DMS153 treated with DMSO at 0.1 percent for 48 hours (cell line): ENCODE measurements at regions not wholly inside any gene's neighbourhood (a gene's known extent, or its start where the extent isn't known, plus 50 kb on each side); places are given as distances from the start of the nearest gene placed in this dataset.
A peak's percentile ranks its signal among the peaks of the same experiment; 100 is the strongest.
"Not testable (repeated sequence)": the region's sequence is repeated elsewhere in the genome, so short reads cannot be mapped to it uniquely, and the experiment has no call there.

ENCODE experiments used
- DNase-seq: peaks from one replicate; lab custom pipeline; 2025; ENCODE audit not compliant: unreplicated experiment; lab: John Stamatoyannopoulos, UW

DNA sequence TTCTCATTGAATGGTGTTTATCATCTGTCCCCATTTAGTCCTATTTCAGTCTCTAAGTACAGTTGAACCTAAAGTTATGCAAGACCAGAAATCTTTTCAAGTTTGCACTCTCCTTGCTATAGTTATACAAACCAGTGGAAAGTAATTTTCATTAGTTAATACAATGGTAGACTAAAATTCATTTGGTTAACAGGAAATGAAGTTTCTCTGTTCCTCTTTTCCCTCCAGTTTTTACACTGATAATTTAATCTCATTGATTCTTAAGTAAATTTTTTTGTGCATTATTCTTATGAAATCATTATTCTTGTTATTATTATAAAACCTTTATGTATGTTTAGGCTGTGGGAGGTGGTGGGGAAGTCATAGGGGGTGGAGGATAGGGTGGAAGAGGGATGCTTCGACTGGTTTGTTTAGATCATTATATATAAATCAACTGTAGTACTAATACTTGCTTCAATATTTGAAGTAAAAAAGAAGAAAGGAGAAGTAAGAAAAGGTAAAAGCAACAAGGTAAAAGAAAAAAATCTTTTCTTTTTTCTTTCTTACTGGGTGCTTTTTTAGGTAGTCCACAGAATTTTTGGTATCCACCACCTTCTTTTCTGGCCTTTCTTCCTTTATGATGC, 104.1 kb downstream of the GPR85 start:
- no peak for DNase-seq

DNA sequence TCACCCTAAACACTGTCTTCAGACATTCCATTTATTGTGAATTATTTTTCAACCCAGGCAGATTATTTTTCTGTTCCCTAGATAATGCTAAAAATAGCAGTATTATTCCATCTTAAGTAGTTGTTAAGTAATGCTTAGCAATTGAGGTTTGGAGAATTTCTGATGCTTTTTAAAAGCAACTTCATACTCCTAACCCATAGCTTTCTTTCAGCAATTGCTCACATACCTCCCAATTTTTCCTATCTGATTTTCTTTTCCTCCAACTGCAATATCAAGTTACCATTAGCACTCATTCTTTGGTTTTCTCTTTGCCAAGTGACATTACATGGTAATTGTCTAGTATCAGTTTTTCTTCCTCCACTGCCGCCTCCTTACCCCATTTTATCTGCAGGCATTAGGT, 104.7 kb downstream of the GPR85 start:
- DNase-seq: no peak

DNA sequence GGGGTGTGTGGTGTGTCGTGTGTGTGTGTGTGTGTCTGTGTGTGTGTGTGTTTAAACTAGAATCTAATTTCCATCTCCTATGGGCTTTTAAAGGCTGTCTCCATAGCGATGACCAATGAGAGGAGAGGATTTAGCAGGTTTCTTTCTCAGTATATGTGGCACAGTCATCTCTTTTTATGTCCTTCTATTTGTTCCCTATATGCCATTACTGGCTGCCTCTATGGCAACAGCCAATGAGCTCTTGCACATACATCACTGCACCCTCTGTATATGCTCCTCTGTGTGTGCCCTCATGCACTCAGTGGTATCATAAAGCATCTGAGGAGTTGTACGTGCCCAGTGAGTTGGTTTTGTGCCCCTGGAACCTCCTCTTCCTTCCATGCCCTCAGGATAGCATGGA, 107.6 kb downstream of the GPR85 start:
- not testable (repeated sequence) for DNase-seq

DNA sequence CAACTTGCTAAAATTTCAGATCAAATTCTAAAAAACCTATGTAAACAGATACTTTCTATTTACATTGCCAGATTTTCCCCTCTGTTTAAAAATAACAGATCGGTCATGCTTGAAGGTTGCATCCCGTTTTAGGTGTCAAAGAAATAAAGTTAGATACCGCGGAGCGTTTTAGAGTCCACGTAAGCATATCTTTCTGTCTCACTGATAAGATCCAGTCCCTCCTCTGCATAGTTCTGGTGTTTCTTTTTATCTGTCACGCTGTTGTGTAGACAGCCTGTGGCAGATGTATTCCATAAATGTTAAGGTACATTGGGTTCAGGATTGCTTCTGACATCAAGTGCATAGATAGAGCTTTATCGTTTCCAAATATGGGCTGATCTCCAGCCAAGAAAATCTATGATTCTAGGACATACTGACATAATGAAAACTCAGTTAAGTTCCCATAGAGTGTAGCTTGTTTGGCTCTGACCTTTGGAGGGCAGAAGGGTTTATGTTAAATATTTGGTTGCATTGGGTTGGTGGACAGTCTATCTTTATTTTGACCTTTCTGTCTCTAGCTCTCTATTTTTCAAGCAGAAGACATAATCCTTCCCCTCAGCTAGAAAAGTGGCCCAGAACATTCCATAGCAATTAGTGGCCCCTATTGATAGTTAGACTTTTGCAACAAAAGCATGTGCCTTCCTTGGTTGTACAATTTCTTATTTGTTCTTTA, 109.2 kb downstream of the GPR85 start:
- DNase-seq: not testable (repeated sequence)

DNA sequence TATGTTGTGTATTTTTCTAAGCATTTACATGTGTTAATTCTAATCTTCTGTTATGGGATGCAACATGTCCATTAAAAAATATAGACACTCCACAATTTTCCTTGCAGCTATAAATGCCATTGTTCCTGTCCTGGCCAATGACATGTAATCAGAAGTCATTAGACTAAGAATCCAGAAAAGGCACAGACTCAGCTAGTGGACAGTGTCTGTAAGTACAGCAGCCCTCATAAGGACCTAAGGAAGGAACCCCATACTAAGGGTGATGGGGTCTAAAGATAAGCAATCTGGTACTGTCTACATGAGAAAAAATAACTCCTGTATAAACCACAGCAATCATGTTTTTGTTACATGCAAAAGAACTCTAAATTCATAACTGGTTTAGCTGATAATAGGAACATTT, 115.9 kb downstream of the GPR85 start:
- no peak for DNase-seq

DNA sequence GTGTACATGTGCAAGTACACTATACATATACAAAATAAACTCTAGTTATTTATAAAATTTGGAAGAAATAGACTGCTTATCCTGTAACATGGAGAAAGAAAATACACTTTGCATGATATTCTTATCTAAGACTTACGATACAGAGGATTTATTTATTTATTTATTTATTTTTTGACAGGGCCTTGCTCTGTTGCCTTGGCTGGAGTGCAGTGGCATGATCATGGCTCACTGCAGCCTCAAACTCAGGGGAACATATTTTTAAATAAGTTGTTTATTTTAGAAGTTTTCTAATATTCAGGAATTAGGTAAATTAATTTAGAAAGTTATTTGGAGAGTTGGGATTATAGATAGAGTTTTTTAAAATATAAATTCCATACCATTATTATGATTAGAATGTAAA, 116.7 kb downstream of the GPR85 start:
- DNase-seq: no peak

DNA sequence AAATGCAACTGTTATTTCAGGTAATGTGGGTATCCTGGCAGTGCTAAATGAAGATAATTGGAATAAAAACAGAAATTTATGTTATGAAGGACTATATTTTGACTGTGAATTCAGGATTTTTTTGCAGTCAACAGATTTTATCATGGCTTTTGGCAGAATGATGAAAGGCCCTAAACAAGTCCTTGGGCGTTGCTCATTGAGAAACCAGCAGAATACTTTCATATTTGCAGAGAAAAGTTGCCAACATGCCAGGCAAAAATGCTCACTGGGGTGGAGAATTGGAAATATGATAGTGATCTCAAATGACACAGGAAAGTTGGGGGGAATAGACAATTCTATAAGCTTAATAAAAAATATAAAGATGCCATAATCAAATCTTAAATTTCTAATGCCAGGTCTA, 121.1 kb downstream of the GPR85 start:
- DNase-seq: no peak

DNA sequence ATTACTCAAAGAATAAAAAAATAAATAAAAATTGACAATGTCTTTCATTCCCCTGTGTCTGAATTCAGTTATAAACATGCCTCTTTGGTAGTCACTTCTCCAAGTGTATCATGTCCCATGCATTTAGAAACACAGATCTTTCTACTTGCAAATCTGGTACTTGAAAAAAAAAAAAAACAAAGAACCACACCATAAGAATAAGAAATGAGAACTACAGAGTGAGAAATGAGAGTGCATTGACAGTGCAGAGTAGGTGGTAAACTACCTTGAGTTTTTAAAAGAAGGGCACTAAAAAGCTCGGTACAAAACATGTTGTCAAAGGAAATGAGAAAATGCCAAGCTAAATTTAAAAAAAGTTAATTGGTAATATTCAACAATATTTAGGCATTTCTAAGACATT, 123.0 kb downstream of the GPR85 start:
- no peak for DNase-seq

DNA sequence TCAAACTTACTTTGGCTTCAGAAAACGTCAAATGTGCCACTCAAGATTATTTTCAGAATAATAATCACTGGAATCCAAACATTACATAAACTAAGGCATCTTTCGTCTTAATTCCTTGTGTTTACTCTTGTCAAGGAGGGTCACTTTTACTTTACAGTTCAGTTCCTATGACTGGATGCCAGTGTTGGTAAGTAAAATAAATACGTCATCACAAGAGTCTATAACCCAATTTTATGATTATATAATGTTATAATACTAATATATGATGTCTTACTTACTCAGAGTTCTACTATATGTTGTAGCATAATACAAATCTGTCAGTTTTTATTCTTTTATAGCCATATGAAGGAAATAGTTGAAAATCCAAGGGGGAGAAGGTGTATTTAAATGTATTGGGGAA, 123.8 kb downstream of the GPR85 start:
- DNase-seq: no peak

DNA sequence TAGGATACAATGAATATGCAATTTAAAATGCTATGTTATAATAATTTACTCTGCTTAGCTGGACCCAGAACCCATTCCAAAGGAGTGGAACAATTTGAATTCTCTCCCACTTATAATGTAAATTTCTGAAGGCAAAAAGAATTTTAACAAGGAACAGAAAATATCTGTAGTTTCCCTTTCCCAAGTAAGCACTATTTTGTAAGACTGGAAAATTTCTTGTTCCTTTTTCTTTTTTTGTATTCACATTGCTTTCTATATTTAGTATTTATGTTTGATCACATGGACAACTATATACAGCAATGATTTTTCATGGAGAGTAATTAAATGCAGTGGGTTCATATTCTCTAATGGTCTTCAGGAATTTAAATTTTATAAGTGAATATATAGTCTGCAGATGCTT, 127.4 kb downstream of the GPR85 start:
- DNase-seq: no peak

DNA sequence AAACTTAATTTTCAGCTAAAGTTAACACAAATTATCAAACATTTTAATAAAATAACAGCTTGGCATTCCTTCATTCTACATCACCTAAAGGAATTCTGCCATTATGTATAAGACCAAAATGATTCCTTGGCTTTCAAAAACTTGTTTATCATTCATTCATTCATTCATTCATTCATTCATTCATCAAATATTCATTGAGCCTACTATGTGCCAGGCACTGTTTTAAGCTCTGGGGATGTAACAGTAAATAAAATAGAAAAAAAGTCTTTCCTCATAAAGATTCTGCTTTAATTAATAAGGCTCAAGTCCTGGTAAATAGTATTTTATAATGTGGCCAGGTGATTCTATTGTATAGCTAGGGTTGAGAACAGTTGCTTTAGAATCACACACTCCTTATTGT, 127.9 kb downstream of the GPR85 start:
- no peak for DNase-seq

DNA sequence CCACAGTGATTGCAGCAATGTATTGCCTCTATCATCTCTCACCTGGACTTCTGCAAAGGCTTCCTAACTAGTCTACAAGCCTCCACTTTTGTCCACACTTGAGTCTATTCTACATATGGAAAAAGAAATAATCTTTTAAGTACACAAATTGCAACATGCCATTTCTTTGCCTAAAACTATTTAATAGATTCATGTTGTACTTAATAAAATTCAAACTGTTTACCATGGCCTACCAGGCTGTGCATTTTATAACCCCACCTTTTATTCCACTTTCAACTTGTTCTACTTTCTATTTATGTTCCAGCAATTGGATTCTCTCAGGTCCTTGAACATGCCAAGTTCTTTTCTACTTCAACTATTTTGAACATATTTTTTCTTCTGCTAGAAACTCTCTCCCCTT, 128.7 kb downstream of the GPR85 start:
- DNase-seq: no peak

DNA sequence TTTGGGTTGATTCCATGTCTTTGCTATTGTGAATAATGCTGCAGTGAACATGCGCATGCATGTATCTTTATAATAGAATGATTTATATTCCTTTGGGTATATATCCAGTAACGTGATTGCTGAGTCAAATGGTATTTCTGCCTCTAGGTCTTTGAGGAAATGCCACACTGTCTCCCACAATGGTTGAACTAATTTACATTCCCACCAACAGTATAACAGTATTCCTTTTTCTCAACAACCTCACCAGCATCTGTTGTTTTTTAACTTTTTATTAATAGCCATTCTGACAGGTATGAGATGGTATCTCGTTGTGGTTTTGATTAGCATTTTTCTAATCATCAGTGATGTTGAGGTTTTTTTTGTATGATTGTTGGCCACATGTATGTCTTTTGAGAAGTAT, 133.6 kb downstream of the GPR85 start:
- DNase-seq: not testable (repeated sequence)

DNA sequence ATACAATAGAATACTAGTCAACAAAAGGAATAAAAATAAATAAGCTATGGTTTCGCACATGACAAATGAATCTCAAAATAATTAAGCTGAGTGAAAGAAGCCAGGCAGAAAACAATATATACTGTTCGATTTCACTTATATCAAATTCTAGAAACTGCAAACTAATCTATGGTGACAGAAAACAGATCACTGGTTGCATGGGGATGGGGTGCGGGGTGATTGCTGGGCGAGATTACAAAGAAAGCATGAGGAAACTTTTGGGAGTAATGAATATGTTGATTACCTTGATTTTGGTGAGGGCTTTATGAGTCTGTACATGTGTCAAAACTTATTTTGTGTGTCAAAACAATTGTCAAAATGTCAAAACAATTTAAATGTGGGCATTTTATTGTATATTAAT, 135.6 kb downstream of the GPR85 start:
- no peak for DNase-seq

DNA sequence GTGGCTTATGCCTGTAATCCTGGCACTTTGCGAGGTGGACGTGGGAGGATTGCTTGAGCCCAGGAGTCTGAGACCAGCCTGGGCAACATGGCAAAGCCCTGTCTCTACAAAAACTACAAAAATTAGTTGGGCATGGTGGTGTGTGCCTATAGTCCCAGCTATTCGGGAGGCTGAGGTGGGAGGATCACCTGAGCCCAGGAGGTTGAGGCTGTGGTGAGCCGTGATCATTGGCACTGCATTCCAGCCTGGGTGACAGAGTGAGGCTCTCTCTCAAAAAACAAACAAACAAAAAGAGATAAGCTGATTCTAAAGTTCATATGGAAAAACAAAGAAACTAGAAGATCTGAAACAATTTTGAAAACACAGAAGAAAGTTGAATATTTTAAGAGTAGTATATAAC, 136.9 kb downstream of the GPR85 start:
- DNase-seq: not testable (repeated sequence)

DNA sequence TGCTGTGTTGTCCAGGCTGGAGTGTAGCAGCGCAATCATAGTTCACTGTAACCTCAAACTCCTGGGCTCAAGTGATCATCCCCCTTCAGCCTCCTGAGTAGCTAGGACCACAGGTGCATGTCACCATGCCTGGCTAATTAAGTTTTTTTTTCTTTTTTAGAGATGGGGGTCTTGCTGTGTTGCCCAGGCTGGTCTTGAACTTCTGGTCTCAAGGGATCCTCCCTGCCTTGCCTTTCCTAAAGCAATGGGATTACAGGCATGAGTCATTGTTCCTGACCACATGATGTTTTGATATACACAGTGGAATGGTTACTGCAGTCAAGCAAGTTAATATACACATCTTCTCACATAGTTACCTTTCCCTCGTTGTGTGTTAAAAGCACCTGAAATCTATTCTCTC, 140.3 kb downstream of the GPR85 start:
- DNase-seq: no peak

DNA sequence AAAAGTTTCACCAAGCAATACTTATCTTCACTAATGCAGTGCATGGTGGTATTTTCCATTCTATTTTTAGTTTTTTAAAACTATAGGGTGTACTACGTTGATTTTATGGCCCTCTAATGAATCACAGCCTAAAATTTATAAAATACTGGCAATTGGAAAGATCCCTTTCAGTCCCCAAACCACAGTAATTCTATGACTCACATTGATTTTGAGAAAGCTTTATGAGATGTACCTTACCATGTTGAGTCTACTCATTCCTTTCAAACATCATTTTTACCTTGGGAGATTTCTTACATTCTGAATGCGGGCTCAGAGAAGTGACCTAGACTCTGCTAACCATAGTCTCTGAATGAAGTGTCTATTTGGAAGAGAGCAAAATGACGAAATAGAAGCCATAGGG, 141.6 kb downstream of the GPR85 start:
- no peak for DNase-seq

DNA sequence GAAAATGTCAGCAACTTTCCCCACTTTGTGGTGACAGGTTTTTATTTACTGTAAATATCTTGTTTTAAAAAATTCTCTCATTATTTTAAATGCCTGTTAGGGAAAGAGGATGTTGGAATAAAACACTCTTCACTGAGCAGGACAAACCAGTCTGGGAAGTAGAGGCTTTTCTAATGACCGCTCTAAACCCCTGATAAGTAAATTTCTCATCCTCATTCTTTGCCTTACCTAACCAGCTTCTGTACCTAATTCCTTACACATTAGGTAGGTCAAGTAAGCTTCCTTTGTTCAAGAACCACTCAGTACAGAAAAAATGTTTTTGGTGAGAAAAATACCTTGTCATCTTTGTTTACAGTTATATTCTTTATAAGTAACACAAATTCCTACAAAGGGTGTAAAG, 143.6 kb downstream of the GPR85 start:
- DNase-seq: no peak

DNA sequence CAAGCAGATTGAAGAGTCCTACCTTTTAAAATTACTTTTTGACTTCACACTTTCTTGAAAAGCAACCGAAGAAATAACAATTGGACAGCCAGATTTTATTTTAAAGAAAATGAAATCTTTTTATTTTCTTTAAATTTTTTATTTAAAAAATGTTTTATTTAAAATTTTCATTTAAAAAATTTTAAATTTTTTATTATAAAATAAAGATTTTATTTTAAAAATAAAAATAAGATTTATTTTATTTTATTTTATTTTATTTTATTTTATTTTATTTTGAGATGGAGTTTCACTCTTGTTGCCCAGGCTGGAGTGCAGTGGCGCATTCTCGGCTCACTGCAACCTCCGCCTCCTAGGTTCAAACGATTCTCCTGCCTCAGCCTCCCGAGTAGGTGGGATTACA, 144.5 kb downstream of the GPR85 start:
- not testable (repeated sequence) for DNase-seq

DNA sequence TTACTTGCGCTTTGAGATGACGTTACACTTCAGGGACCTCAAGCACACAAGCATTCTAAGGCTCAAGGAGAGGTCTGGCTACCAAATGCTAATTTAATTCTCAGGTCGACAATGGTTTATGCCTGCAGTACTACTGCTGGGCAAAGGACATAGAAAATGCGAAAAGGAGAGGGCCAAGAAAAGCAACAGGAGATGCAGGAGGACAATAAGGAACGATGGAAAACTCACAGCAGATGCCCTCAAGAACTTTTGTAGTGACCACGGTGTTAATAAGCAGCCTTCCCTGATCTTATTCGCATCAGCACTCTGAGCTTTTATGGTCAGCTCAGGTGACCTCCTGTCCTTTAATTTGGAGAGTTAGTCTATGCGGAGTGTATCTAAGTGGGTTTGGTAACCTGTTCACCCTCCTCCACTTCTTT, 146.3 kb downstream of the GPR85 start:
- no peak for DNase-seq

DNA sequence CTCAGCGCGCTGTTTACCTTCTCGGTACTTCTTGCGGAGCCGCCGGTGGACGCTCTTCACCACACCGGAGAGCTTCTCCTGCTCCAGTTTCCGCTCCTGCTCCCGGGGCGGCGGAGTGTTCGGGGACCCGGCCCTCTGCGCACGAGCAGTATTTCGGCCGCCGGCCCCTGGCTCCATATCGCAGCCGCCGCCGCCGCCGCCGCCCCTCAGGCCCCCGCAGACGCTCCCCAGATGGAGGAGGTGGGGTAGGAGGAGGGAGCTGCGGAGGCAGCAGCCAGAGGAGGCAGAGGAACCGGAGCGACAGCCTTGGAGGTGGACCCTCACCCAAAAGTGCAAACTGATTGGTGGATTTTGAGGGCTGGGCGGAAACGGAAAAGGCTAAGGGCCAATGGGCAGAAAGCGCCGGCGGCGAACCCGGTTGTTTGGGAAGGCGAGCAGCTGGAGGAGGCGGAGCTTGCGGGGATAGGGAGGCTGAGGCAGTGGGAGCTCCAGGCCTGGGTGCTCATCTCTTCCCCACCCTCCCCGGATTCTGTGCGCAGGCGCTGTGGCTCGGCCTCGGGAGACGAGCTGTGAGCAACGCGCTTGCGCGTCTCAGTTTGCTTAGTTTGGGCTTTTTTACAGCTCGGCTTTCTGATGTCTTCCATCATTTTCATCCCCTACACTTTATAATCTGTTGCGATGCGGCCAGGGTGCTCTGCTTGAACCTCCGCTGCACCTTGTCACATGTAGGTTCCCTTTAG, 146.9 kb downstream of the GPR85 start:
- peak; percentile 98 for DNase-seq

DNA sequence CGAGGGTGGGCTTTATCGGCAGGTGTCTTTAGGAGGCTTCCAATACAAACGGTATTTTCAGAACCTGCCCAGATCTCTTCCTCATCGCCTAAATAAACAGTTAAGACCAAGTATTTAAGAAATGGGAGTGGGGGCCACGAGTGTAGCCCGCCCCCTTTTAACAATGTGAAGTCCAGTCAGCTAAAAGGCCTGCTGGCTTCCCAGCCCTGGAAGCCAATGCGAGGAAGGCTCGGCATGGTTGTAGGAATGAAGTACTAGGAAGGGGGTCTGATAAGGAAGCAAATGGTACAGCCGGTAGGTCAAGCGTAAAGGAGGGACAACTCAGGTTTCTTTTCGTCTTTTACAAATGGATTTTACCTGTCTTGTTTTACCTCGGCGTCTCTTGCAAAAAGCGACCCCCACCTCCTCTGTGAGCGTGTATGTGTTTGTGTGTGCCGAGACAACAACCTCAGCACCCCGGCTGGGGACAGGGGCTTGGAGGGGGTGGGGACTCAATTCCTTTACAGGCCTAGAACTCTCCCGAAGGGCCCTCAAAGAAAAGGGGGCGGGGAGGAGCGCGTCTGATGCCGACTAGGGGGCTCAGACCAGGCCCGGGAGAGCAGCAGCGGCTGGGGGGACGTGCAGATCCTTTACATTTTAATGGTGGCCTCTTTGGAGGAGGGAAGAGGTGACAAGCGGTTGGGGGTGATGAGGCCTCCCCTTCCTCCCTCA, 147.6 kb downstream of the GPR85 start:
- no peak for DNase-seq
